ENCODE measurements at regions not wholly inside any gene's neighbourhood (a gene's known extent, or its start where the extent isn't known, plus 50 kb on each side); places are given as distances from the start of the nearest gene placed in this dataset.

GRCh38 chr12:60920841-60921495 is 1325.1 kb downstream of the SLC16A7 start:
- Histone ChIP-seq H3K4me3 (ENCODE audit: low read length) (no peak overlapping the region), H3K79me1 (ENCODE audit: low read length) (no peaks in the 10 kb centered on the region), H3K18ac (ENCODE audit: low read length) (no peak overlapping the region), H3K4me2 (ENCODE audit: low read length) (no peak overlapping the region), H2BK5ac (ENCODE audit: low read length) (no peak overlapping the region), H4K8ac (ENCODE audit: low read depth, low read length) (no peak overlapping the region), H2BK120ac (ENCODE audit: low read depth, low read length) (no peak overlapping the region), H4K5ac (ENCODE audit: low read length) (no peak overlapping the region), H3K79me2 (ENCODE audit: control insufficient read depth, insufficient read depth, low read length) (no peaks in the 10 kb centered on the region), H3K4ac (ENCODE audit: low read depth, low read length) (no peak overlapping the region), H2BK15ac (replicated peaks; ENCODE audit: low read depth) (no peak overlapping the region), H3K4me1 (ENCODE audit: control insufficient read depth, low read depth, low read length) (no peaks in the 10 kb centered on the region), H3K9ac (ENCODE audit: low read length) (no peak overlapping the region), H3K27ac (ENCODE audit: low read depth, low read length) (no peak overlapping the region), H3K23ac (ENCODE audit: low read length) (no peak overlapping the region), H3K27me3 (ENCODE audit: insufficient read depth, low read length, poor library complexity) (no peaks in the 10 kb centered on the region), H3K36me3 (ENCODE audit: control insufficient read depth, insufficient read depth, low read length) (no peaks in the 10 kb centered on the region), H3K56ac (ENCODE audit: low read length) (no peak overlapping the region), H2AK5ac (ENCODE audit: low read length) (no peak overlapping the region)
- WGBS (ENCODE audit: extremely low coverage, insufficient coverage, low lambda C conversion rate): no CpG with 5 or more reads among the region's 2 CpGs
- no peak for DNase-seq

DNA sequence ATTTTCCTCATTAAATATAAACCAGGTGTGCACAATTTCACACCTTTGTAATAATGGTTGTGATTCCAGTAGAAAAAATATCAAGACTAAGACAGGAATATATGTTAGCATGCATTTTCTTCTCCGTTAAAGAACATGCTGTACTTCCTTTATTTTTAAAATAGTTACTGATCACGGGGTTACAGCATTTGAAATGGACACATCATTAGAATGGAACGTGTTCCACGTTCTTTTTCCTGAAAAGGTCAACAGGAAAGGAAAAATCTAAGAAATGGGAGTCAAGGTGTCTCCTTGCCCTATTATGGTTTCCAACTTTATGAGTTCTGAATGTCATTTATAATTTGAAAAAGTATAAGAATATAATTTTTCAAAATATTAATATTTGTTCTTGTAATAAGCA is 1325.7 kb downstream of the SLC16A7 start:
- Histone ChIP-seq H3K18ac (ENCODE audit: low read length) (no peak overlapping the region), H2AK5ac (ENCODE audit: low read length) (no peak overlapping the region)

DNA sequence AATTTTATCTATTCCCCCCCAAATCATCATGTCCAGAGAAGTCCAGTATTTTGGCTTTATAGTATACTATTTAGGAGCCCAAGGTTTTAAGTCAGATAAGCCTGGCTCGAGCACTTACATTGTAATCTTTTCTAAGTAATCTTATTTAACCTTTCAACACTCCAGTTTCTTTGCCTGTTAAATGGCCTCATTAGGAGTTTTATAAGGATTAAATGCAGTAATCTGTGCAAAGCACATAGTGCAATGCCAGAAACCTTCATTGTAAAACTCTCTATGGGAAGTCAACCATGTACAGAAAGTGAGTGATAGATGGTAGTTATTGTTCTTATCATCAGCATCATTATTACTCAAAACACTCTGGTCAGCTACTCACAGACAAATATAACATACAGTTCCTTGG is 1330.4 kb downstream of the SLC16A7 start:
- Histone ChIP-seq H3K18ac (ENCODE audit: low read length) (no peak overlapping the region), H2BK5ac (ENCODE audit: low read length) (no peak overlapping the region), H3K27me3 (ENCODE audit: insufficient read depth, low read length, poor library complexity) (no peaks in the 10 kb centered on the region), H3K79me1 (ENCODE audit: low read length) (no peaks in the 10 kb centered on the region), H3K56ac (ENCODE audit: low read length) (no peak overlapping the region), H3K4me1 (ENCODE audit: control insufficient read depth, low read depth, low read length) (no peaks in the 10 kb centered on the region), H2AK5ac (ENCODE audit: low read length) (no peak overlapping the region), H4K8ac (ENCODE audit: low read depth, low read length) (no peak overlapping the region), H3K27ac (ENCODE audit: low read depth, low read length) (no peak overlapping the region), H3K4ac (ENCODE audit: low read depth, low read length) (no peak overlapping the region), H3K79me2 (ENCODE audit: control insufficient read depth, insufficient read depth, low read length) (no peaks in the 10 kb centered on the region), H3K23ac (ENCODE audit: low read length) (no peak overlapping the region), H3K36me3 (ENCODE audit: control insufficient read depth, insufficient read depth, low read length) (no peaks in the 10 kb centered on the region), H3K9ac (ENCODE audit: low read length) (no peak overlapping the region), H3K4me2 (ENCODE audit: low read length) (no peak overlapping the region), H2BK15ac (replicated peaks; ENCODE audit: low read depth) (no peak overlapping the region), H4K5ac (ENCODE audit: low read length) (no peak overlapping the region), H2BK120ac (ENCODE audit: low read depth, low read length) (no peak overlapping the region), H3K4me3 (ENCODE audit: low read length) (no peak overlapping the region)
- DNase-seq: no peak
- no CpG with 5 or more reads among the region's 1 CpG for WGBS (ENCODE audit: extremely low coverage, insufficient coverage, low lambda C conversion rate)

More for the DNA sequence above, 1325.7 kb downstream of the SLC16A7 start:
- H2BK120ac ChIP-seq (ENCODE audit: low read depth, low read length): no peak overlapping the region
- no peak overlapping the region for H4K5ac ChIP-seq (ENCODE audit: low read length)
- no CpG with 5 or more reads among the region's 4 CpGs for WGBS (ENCODE audit: extremely low coverage, insufficient coverage, low lambda C conversion rate)
- H3K23ac ChIP-seq (ENCODE audit: low read length): no peak overlapping the region
- H3K79me2 ChIP-seq (ENCODE audit: control insufficient read depth, insufficient read depth, low read length): no peaks in the 10 kb centered on the region
- no peak for DNase-seq
- H4K8ac ChIP-seq (ENCODE audit: low read depth, low read length): no peak overlapping the region
- H2BK5ac ChIP-seq (ENCODE audit: low read length): no peak overlapping the region
- H3K4ac ChIP-seq (ENCODE audit: low read depth, low read length): no peak overlapping the region
- H3K27ac ChIP-seq (ENCODE audit: low read depth, low read length): no peak overlapping the region
- no peaks in the 10 kb centered on the region for H3K27me3 ChIP-seq (ENCODE audit: insufficient read depth, low read length, poor library complexity)
- no peaks in the 10 kb centered on the region for H3K36me3 ChIP-seq (ENCODE audit: control insufficient read depth, insufficient read depth, low read length)
- H2BK15ac ChIP-seq (replicated peaks; ENCODE audit: low read depth): no peak overlapping the region
- H3K4me1 ChIP-seq (ENCODE audit: control insufficient read depth, low read depth, low read length): no peaks in the 10 kb centered on the region
- H3K79me1 ChIP-seq (ENCODE audit: low read length): no peaks in the 10 kb centered on the region
- H3K4me3 ChIP-seq (ENCODE audit: low read length): no peak overlapping the region
- no peak overlapping the region for H3K56ac ChIP-seq (ENCODE audit: low read length)
- no peak overlapping the region for H3K4me2 ChIP-seq (ENCODE audit: low read length)
- no peak overlapping the region for H3K9ac ChIP-seq (ENCODE audit: low read length)

DNA sequence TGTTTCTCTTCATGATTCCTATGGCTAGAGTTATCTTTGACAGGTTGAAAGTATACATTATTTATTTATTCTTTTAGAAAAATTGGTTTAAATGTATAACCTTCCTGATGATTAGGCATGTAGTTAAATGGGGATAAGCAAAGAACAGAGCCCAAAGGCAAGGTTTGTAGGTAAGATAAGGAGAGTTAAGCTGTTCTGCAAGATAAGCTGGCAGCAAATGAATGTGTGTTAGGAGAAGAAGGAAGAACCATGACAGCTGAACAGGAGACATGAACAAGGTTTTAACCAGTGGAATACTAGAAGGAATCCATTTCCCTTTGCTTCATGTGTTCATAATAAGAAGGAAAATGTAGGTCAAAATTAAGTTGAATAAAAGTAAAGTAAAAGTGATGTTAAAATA is 1330.1 kb upstream of the USP15 start:
- H3K4me1 ChIP-seq (ENCODE audit: control insufficient read depth, low read depth, low read length): no peaks in the 10 kb centered on the region
- H3K18ac ChIP-seq (ENCODE audit: low read length): no peak overlapping the region
- no peak overlapping the region for H3K27ac ChIP-seq (ENCODE audit: low read depth, low read length)
- H4K5ac ChIP-seq (ENCODE audit: low read length): no peak overlapping the region
- H3K23ac ChIP-seq (ENCODE audit: low read length): no peak overlapping the region
- H2BK5ac ChIP-seq (ENCODE audit: low read length): no peak overlapping the region
- no peaks in the 10 kb centered on the region for H3K36me3 ChIP-seq (ENCODE audit: control insufficient read depth, insufficient read depth, low read length)
- H3K79me1 ChIP-seq (ENCODE audit: low read length): no peaks in the 10 kb centered on the region
- H3K79me2 ChIP-seq (ENCODE audit: control insufficient read depth, insufficient read depth, low read length): no peaks in the 10 kb centered on the region
- DNase-seq: peak; percentile 51
- H2BK15ac ChIP-seq (replicated peaks; ENCODE audit: low read depth): no peak overlapping the region
- H3K9ac ChIP-seq (ENCODE audit: low read length): no peak overlapping the region
- H3K4me3 ChIP-seq (ENCODE audit: low read length): no peak overlapping the region
- H3K4ac ChIP-seq (ENCODE audit: low read depth, low read length): no peak overlapping the region
- H2BK120ac ChIP-seq (ENCODE audit: low read depth, low read length): no peak overlapping the region
- no peak overlapping the region for H3K56ac ChIP-seq (ENCODE audit: low read length)
- no peaks in the 10 kb centered on the region for H3K27me3 ChIP-seq (ENCODE audit: insufficient read depth, low read length, poor library complexity)
- no peak overlapping the region for H3K4me2 ChIP-seq (ENCODE audit: low read length)
- no peak overlapping the region for H4K8ac ChIP-seq (ENCODE audit: low read depth, low read length)
- H2AK5ac ChIP-seq (ENCODE audit: low read length): no peak overlapping the region

DNA sequence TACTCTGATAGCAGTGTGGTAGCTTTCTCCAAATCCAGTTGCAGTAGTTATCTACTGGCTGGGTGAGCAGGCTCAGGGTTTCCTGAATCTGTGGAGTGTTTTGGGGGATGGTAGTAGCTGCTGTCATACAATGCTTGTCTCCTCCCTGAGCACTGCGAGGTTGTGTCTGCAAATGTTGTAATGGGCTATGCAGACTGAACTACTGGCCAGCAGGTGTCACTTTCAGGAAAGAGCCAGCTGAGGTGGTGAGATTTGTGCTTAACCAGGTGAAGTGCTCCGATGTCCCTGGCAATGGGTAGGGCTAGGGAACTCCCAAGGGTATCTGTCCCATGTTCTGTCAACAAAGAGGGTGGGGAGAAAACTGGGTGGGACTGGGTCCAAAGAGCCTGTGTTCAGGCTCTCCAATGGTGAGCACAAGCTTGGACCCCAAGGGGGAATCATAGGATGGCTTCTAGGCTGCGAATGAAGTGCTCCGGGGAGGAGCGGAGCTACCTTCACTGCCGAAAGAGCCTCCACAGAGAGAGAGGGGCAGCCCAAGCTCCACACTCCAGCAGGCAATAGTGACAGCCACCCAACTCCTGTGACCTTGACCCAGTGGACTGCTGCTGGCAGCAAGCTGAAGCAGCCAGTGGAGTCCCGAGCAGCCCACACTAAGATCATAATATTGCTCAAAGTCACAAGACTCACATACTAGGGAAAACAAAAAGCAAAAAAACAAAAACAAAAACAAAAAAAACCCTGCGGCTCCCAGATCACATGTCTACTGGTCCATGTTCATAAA is 1324.0 kb upstream of the USP15 start:
- Histone ChIP-seq H3K27ac (ENCODE audit: low read depth, low read length) (no peak overlapping the region), H2BK120ac (ENCODE audit: low read depth, low read length) (no peak overlapping the region), H3K9ac (ENCODE audit: low read length) (no peak overlapping the region), H4K8ac (ENCODE audit: low read depth, low read length) (no peak overlapping the region), H3K4me2 (ENCODE audit: low read length) (no peak overlapping the region), H2BK15ac (replicated peaks; ENCODE audit: low read depth) (no peak overlapping the region), H2AK5ac (ENCODE audit: low read length) (no peak overlapping the region), H3K56ac (ENCODE audit: low read length) (no peak overlapping the region), H3K18ac (ENCODE audit: low read length) (no peak overlapping the region), H3K4me3 (ENCODE audit: low read length) (no peak overlapping the region), H3K4ac (ENCODE audit: low read depth, low read length) (no peak overlapping the region), H3K79me1 (ENCODE audit: low read length) (no peaks in the 10 kb centered on the region), H4K5ac (ENCODE audit: low read length) (no peak overlapping the region), H2BK5ac (ENCODE audit: low read length) (no peak overlapping the region), H3K27me3 (ENCODE audit: insufficient read depth, low read length, poor library complexity) (no peaks in the 10 kb centered on the region), H3K79me2 (ENCODE audit: control insufficient read depth, insufficient read depth, low read length) (no peaks in the 10 kb centered on the region), H3K36me3 (ENCODE audit: control insufficient read depth, insufficient read depth, low read length) (no peaks in the 10 kb centered on the region), H3K4me1 (ENCODE audit: control insufficient read depth, low read depth, low read length) (no peaks in the 10 kb centered on the region), H3K23ac (ENCODE audit: low read length) (no peak overlapping the region)
- whole genome bisulfite sequencing (ENCODE audit: extremely low coverage, insufficient coverage, low lambda C conversion rate): no CpG with 5 or more reads among the region's 8 CpGs
- DNase-seq: peak; percentile 54
